Tibial nerve (tissue), 4 donors: ENCODE measurements at regions not wholly inside any gene's neighbourhood (a gene's known extent, or its start where the extent isn't known, plus 50 kb on each side); places are given as distances from the start of the nearest gene placed in this dataset.

Source experiments
- DNase-seq, 2 donors: peaks; one replicate each; pipeline ENCODE4 v3.0.0-alpha.2; 2019; ENCODE audit warnings: low spot score in 2 of 2
- H3K27ac ChIP-seq, 4 donors: fragments of 200-600 bp; sonication (generic) in 3 of 4; one replicate each; pipeline ENCODE4 v1.5.1; 2017 to 2019; ENCODE audit warnings: mild to moderate bottlenecking in 1 of 4
- H3K27me3 ChIP-seq, 2 donors: fragments of 200-600 bp; sonication (generic) in 1 of 2; one replicate each; pipeline versions ENCODE4 v1.5.1 to v1.6.0; 2017 to 2019
- H3K36me3 ChIP-seq, 3 donors: fragments of 200-600 bp; sonication (generic); one replicate each; pipeline ENCODE4 v1.5.1; 2018 to 2019
- H3K4me1 ChIP-seq, 4 donors: fragments of 200-600 bp; sonication (generic) in 3 of 4; one replicate each; pipeline ENCODE4 v1.5.1; 2017 to 2019
- H3K4me3 ChIP-seq, 4 donors: fragments of 200-600 bp; sonication (generic) in 3 of 4; one replicate each; pipeline ENCODE4 v1.5.1; 2017 to 2019; ENCODE audit warnings: mild to moderate bottlenecking in 1 of 4, moderate library complexity in 1 of 4
- H3K9me3 ChIP-seq, 4 donors: fragments of 200-600 bp; sonication (generic) in 3 of 4; one replicate each; pipeline ENCODE4 v1.5.1; 2017 to 2019
- EP300 ChIP-seq, 2 donors: sonication (generic); formaldehyde crosslinking; IDR thresholded peaks; one replicate each; pipeline ENCODE4 v1.6.1; 2017; ENCODE audit warnings: antibody characterized with exemption in 2 of 2, mild to moderate bottlenecking in 1 of 2
- POLR2A ChIP-seq, 2 donors: fragments of 450-650 bp; IDR thresholded peaks; one replicate each; pipeline ENCODE4 v1.6.1; 2017; ENCODE audit warnings: antibody characterized with exemption in 2 of 2, mild to moderate bottlenecking in 2 of 2, moderate library complexity in 2 of 2
- WGBS, 2 donors: methylation state at CpG; one replicate each; pipeline ENCODE4 v1.1.5; 2018; 5-methylcytosine and 5-hydroxymethylcytosine counted together
- TF ChIP-seq, protein P1 (sequence below), 5 experiments: fragments of 200-600 bp in 3 of 5; fragments of 450-650 bp in 2 of 5; sonication (generic) in 3 of 5; IDR thresholded peaks; one replicate each; pipeline ENCODE4 v1.5.1; 2016 to 2019; ENCODE audit warnings: antibody characterized with exemption in 5 of 5, mild to moderate bottlenecking in 3 of 5, moderate library complexity in 2 of 5

DNA sequence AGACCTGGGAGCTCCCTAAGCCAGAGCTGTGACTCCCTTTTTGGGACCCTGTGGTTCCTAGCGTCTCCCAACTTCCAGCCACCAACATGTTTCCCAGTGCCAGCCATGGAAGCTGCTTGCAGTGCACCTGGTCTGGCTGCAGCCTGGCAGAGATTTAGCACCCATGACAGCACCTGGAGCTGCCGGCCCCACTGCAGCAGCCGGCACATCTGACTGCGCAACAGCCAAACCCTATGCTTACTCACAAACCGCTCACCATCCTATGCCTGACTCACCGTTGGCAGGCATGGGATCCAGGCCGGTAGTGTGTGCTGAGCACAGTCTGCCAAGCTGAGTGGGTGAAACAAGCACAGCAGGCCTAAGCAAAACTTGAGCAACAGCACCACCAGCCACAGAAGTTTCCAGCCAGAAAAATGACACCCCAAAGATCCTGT is 435.9 kb upstream of the PRMT6 start:
- Histone ChIP-seq H3K36me3 (no peaks in the 10 kb centered on the region), H3K27me3 (no peaks in the 10 kb centered on the region), H3K4me1 (no peaks in the 10 kb centered on the region), H3K4me3 (no peak overlapping the region), H3K27ac (no peak overlapping the region), H3K9me3 (peaks cover 0 to 8% (median 0%) of the 10 kb centered on the region in 4 donors)
- 78 to 86% methylated on average over 7 of the region's 7 CpGs for WGBS, 2 donors
- DNase-seq: no peak
- TF ChIP-seq EP300 (IDR thresholded peaks at IDR 0.05) (no peak), POLR2A (IDR thresholded peaks at IDR 0.05) (no peak)
- TF ChIP-seq, protein P1, sequence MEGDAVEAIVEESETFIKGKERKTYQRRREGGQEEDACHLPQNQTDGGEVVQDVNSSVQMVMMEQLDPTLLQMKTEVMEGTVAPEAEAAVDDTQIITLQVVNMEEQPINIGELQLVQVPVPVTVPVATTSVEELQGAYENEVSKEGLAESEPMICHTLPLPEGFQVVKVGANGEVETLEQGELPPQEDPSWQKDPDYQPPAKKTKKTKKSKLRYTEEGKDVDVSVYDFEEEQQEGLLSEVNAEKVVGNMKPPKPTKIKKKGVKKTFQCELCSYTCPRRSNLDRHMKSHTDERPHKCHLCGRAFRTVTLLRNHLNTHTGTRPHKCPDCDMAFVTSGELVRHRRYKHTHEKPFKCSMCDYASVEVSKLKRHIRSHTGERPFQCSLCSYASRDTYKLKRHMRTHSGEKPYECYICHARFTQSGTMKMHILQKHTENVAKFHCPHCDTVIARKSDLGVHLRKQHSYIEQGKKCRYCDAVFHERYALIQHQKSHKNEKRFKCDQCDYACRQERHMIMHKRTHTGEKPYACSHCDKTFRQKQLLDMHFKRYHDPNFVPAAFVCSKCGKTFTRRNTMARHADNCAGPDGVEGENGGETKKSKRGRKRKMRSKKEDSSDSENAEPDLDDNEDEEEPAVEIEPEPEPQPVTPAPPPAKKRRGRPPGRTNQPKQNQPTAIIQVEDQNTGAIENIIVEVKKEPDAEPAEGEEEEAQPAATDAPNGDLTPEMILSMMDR (IDR thresholded peaks at IDR 0.05): no peak

DNA sequence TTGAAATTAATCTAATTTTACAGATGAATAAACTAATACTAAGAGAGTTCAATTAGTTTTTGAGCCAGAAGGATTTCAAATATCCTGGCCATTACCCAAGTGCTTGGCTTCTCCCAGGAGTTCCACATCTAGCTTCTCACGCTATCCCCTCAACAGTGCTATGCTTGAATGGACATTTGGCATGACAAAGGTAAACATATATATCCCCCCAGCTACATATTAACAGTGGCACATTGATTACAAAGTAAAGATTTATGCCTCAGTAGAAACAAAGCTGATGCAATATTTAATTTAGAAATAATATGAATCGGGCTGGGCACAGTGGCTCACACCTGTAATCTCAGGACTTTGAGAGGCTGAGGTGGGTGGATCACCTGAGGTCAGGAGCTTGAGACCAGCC is 434.6 kb upstream of the PRMT6 start:
- Histone ChIP-seq H3K4me3 (no peak overlapping the region), H3K4me1 (no peaks in the 10 kb centered on the region), H3K27ac (no peak overlapping the region), H3K27me3 (no peaks in the 10 kb centered on the region), H3K36me3 (no peaks in the 10 kb centered on the region), H3K9me3 (peaks cover 0 to 8% (median 0%) of the 10 kb centered on the region in 4 donors)
- TF ChIP-seq EP300 (IDR thresholded peaks at IDR 0.05) (no peak), POLR2A (IDR thresholded peaks at IDR 0.05) (no peak)
- TF ChIP-seq, protein P1 (IDR thresholded peaks at IDR 0.05): no peak
- 66 to 76% methylated on average over 2 of the region's 2 CpGs for WGBS, 2 donors
- DNase-seq: no peak

DNA sequence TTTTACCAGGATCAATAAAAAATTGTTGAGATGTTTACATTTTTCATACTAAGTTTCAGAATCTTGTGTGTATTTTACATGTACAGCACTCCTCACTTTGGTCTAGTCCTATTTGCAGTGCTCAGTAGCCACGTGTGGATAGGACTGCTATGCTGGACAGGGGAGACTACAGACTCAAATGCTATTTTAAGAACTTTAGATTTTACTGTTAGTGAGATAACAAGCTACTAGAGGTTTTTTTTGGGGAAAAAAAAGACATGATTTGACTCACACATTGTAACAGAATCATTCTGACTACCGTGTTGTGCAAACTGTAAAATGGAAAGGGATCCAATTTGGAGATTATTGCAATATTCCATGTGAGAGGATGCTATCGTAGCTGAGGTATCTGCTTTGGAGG is 418.9 kb upstream of the PRMT6 start:
- Histone ChIP-seq H3K27me3 (no peaks in the 10 kb centered on the region), H3K27ac (no peak overlapping the region), H3K36me3 (no peaks in the 10 kb centered on the region), H3K4me3 (no peak overlapping the region), H3K9me3 (no peaks in the 10 kb centered on the region), H3K4me1 (no peaks in the 10 kb centered on the region)
- TF ChIP-seq POLR2A (IDR thresholded peaks at IDR 0.05): no peak
- TF ChIP-seq, protein P1 (IDR thresholded peaks at IDR 0.05): no peak
- no peak for TF ChIP-seq EP300 (IDR thresholded peaks at IDR 0.05)
- no peak for DNase-seq
- WGBS, 2 donors: 69 to 71% methylated on average over 3 of the region's 3 CpGs

DNA sequence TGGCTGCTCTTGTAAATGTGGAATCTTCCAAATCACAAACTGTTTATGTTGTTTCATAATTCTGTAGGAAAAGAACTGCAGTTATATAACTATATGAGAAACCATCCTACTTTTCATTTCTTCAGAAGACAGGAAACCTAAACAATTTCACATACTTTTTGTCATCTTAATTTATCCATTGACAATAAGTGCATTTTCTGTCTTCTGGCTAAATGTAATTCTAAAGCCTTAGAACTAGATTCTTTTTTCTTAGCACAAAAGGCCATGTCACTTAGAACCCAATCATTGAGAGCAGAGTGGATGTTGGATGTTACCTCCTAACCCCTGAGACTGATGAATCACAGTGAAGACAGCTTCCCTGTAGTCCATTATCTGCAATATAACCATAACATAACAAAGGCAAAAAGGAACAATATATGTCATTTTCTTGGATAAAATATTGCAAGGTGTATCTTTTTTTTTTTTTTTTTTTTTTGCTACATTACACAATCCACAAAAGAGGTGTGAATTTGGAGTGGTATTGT is 410.2 kb upstream of the PRMT6 start:
- H3K9me3 ChIP-seq: no peaks in the 10 kb centered on the region
- H3K4me1 ChIP-seq: no peaks in the 10 kb centered on the region
- TF ChIP-seq EP300 (IDR thresholded peaks at IDR 0.05) (no peak), POLR2A (IDR thresholded peaks at IDR 0.05) (no peak)
- TF ChIP-seq, protein P1 (IDR thresholded peaks at IDR 0.05): no peak
- no peak overlapping the region for H3K27ac ChIP-seq
- H3K27me3 ChIP-seq: no peaks in the 10 kb centered on the region
- H3K36me3 ChIP-seq: no peaks in the 10 kb centered on the region
- no peak for DNase-seq
- no peak overlapping the region for H3K4me3 ChIP-seq

DNA sequence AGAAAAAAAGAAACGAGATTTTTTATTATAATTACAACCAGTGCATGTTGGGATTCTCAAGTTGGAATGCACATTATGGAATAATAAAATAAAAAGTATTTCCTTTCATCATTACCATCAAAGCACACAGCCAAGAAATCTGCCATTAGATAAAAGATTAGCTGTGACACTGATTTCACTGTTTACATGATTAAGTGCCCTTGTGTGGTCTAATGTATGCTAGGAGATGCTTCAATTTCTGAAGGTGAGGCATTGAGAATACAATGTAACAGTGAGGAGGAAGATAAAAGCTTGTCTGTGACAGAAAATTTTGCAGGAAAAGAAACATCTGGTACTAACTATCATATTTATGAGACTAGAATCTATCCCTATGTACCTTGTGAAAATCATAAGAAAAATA is 409.7 kb upstream of the PRMT6 start:
- no peaks in the 10 kb centered on the region for H3K4me1 ChIP-seq
- no peak for DNase-seq
- no peak overlapping the region for H3K4me3 ChIP-seq
- TF ChIP-seq, protein P1 (IDR thresholded peaks at IDR 0.05): no peak
- no peak for TF ChIP-seq POLR2A (IDR thresholded peaks at IDR 0.05)
- TF ChIP-seq EP300 (IDR thresholded peaks at IDR 0.05): no peak
- H3K36me3 ChIP-seq: no peaks in the 10 kb centered on the region
- H3K27ac ChIP-seq: no peak overlapping the region
- no peaks in the 10 kb centered on the region for H3K27me3 ChIP-seq
- H3K9me3 ChIP-seq: no peaks in the 10 kb centered on the region
- WGBS, 2 donors: 74 to 78% methylated on average over 1 of the region's 1 CpG
